ENCODE measurements at regions not wholly inside any gene's neighbourhood (a gene's known extent, or its start where the extent isn't known, plus 50 kb on each side); places are given as distances from the start of the nearest gene placed in this dataset.

DNA sequence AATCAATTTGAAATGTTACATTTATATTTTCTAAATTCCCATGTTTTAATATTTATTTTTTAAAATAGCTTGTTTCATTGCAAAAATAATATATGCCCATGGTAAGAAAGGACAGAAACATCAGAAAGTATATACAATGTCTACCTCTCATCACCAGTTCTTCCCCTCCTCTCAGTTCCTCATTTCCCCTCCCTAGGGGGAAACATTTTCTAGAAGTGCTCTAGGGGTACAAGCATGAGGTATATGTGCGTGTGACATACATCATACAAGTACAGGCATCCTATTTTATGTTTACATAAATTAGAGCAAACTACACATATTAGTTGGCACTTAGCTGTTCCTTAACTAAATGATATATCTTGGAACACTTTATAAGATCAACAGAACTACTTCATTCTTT is 189.3 kb upstream of the VEPH1 start:
- Histone ChIP-seq H4K5ac (ENCODE audit: insufficient read length, low read depth, low read length) (no peak overlapping the region), H3T11ph (ENCODE audit: low read length) (no peak overlapping the region), H3K14ac (ENCODE audit: insufficient read depth, low read length) (no peak overlapping the region), H3K23me2 (ENCODE audit: insufficient read length, low read depth, low read length, poor library complexity, severe bottlenecking) (no peaks in the 10 kb centered on the region), H4K91ac (ENCODE audit: insufficient read length, low read depth, low read length) (no peak overlapping the region), H2BK15ac (ENCODE audit: low read depth, low read length) (no peak overlapping the region), H2AK5ac (ENCODE audit: insufficient read length, low read length) (no peak overlapping the region), H3K23ac (ENCODE audit: insufficient read length, low read depth, low read length) (no peak overlapping the region), H3K79me2 (ENCODE audit: insufficient read depth, low read length) (no peaks in the 10 kb centered on the region), H3K4me1 (ENCODE audit: insufficient read depth, low read length) (no peaks in the 10 kb centered on the region), H3K79me1 (ENCODE audit: insufficient read depth, low read depth, low read length, poor library complexity, severe bottlenecking) (no peaks in the 10 kb centered on the region), H2BK120ac (ENCODE audit: low read depth, low read length, poor library complexity, severe bottlenecking) (no peak overlapping the region), H3K4me2 (ENCODE audit: insufficient read depth, insufficient read length, low read length) (no peak overlapping the region), H3K56ac (ENCODE audit: insufficient read length, low read depth, low read length) (no peak overlapping the region), H3K9me3 (ENCODE audit: control insufficient read depth, low read depth, low read length) (no peaks in the 10 kb centered on the region), H3K18ac (ENCODE audit: insufficient read length, low read depth, low read length) (no peak overlapping the region), H3K27ac (ENCODE audit: insufficient read length, low read depth, low read length) (no peak overlapping the region), H2AFZ (ENCODE audit: low read length) (no peak overlapping the region), H3K27me3 (ENCODE audit: insufficient read depth, low read length) (no peaks in the 10 kb centered on the region), H2BK12ac (ENCODE audit: insufficient read length, low read depth, low read length) (no peak overlapping the region), H2BK20ac (ENCODE audit: low read depth, low read length, poor library complexity, severe bottlenecking) (no peak overlapping the region), H3K4ac (ENCODE audit: low read depth, low read length) (no peak overlapping the region), H4K8ac (replicated peaks; ENCODE audit: insufficient read length, low read depth, low read length) (no peak overlapping the region), H4K20me1 (ENCODE audit: control insufficient read depth, insufficient read depth, insufficient read length) (no peaks in the 10 kb centered on the region), H2BK5ac (ENCODE audit: insufficient read length, low read length) (no peak overlapping the region), H3K9ac (ENCODE audit: extremely low read depth, insufficient read length, low read length) (no peak overlapping the region)
- DNase-seq: no peak
- peaks cover 15 to 18% of the 10 kb centered on the region in 2 experiments for H3K9me3 Mint-ChIP-seq
- no peaks in the 10 kb centered on the region for H3K27me3 Mint-ChIP-seq (ENCODE audit: low read depth)
- H3K27ac Mint-ChIP-seq: no peak overlapping the region
- H3K36me3 Mint-ChIP-seq (ENCODE audit: insufficient read depth in 1 of 3, low read depth in 3 of 3): no peaks in the 10 kb centered on the region; a peak in 1 of 7 replicates
- no peaks in the 10 kb centered on the region for H3K4me1 Mint-ChIP-seq
- no peak overlapping the region for H3K4me3 Mint-ChIP-seq
- TF ChIP-seq CTCF (conservative IDR thresholded peaks at IDR 0.05): no peak
- no CpG with 5 or more reads among the region's 1 CpG for WGBS (ENCODE audit: extremely low coverage, insufficient read length, low lambda C conversion rate)

Measured in H9 (cell line).